T follicular helper cell (primary cell): ENCODE measurements at regions not wholly inside any gene's neighbourhood (a gene's known extent, or its start where the extent isn't known, plus 50 kb on each side); places are given as distances from the start of the nearest gene placed in this dataset.

Experiments
- DNase-seq: peaks from one replicate; pipeline ENCODE4 v3.0.0-alpha.2; 2020; ENCODE audit warnings: low read depth

GRCh38 chr14:98194821-98195220 is 1077.2 kb downstream of the BCL11B start:
- no peak for DNase-seq

DNA sequence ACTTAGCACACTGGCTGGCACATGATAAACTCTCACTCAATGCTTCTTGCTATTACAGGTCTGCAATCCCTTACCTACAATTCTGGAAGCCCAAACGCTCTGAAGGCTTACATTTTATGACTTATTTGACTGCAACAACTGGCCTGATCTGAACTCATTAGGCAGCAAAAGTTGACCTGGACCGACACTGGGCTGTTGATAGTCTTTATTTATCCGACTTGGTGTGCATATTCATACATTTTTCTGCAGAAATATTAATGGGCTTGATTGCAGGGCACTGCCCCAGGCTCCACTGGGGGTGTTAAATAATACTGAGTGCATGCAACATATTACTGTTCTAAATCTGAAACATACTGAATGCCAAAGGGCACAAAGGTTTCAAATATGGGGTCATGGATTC is 1076.7 kb downstream of the BCL11B start:
- no peak for DNase-seq

DNA sequence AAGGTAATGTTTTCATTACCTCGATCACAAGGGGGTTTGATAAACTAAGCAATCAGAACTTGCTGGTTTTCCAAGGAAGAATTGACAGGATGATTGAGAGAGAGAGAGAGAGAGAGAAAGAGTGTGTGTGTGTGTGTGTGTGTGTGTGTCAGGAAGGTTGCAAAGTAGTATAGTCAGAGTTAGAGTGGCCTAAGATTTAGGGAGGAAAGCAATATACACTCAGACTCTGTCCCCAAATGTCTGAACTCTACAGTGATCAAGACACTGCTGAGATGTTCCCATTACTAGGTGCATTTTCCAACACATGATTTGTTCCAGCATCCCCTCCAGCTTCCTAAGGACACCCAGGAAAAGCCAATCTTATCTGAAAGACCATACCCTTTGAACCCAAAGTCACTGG is 1074.1 kb downstream of the BCL11B start:
- no peak for DNase-seq

DNA sequence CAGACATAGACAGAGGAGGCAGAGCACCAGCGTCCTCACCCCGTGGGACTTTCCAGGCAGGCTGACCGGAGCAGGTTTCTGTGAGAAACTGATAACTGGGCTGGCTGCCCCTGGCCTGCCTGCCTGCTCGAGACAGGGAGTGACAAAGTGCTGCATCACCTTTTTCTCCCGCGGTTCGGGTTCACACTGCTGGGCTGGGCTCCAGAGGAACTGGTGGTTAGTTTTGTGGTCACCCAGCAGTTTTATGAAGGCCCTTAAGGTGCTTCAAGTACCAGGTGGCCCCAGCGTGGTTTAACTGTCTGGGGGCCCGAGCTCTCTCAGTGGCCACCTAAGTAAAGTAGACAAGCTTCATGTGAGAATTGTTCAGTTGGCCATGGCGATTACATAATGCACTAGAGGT is 1073.6 kb downstream of the BCL11B start:
- DNase-seq, result no peak

DNA sequence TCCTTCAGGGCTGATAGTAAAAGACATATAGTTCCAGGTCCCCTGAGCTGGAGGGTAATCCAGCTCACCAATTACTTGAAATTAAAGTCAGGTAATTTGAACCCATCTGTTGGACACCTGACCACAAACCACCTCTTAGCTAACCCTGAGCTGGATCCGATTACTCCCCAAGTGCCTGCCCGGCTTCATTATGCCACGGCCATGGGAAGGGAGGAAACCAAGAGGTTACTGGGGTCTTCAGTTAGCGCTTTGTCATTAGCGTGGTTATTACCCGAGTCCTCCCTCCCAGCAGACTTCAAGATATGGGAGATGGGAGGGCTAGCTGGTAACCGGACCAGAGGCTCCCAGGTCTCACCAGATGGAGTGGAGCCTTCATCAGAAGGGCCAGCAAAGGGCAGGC is 1071.4 kb downstream of the BCL11B start:
- DNase-seq, result no peak

GRCh38 chr14:98203421-98203820 is 1068.6 kb downstream of the BCL11B start:
- DNase-seq, result no peak

GRCh38 chr14:98204139-98204538 is 1067.9 kb downstream of the BCL11B start:
- no peak for DNase-seq

DNA sequence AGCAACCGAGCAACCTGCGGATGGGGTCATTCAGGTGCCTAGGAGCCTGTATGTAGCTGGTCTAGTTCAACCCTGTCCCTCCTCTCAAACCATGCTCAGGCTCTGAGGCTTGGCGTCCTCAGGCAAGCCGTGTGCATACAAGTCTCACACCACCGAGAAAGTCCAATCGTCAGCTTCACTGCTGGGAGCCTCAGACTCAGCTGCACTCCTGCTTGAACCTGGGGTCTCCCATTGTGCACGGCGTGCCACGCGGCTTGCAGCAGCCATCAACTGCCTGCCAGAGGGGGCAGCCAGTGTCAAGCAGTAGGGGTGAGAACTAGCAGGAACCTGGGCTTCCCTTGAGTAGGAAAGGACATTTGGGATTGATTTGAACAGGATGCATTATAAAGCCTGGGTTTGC is 1064.6 kb downstream of the BCL11B start:
- no peak for DNase-seq

DNA sequence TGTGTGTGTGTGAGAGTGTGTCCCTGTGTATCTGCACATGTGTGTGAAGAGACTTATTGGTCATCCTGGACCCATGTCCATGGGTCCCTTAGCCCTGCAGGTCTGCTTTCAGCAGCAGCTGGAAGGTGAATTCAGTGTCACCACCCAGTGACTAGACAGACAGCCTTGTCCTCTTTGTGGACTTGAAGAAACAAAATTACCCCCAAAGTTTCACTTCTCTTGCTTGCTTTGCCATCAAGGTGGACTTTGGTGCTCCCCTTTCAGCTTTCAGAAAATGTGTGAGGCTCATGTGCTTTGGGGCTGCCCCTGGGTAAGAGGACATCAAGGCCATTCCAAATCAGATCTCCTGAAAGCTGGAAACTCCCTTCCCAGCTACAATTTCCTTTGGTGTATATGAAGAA is 1063.8 kb downstream of the BCL11B start:
- no peak for DNase-seq

- no peak for DNase-seq
Measured at GRCh38 chr14:98208943-98209342, 1063.1 kb downstream of the BCL11B start.

GRCh38 chr14:98210045-98210672 is 1061.8 kb downstream of the BCL11B start:
- no peak for DNase-seq

DNA sequence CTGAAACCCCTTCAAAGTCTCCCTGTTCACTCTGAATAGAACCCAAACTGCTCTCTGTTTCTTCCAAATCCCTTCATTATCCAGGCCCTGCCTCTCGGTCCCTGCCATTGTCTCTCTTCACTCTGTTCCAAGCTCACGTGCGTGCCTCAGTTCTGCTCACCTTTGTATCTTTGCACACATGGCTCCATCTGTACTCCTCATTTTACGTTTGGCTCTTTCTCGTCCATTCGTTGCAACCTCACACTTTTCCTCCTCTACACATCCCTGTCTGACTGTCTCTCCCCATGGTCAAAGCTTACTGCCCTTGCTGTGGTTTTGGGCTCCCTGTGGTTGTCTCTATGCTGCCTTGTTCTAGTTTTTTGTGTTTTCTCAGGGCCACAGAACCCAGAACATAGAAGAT is 1054.5 kb downstream of the BCL11B start:
- DNase-seq, result no peak

- no peak for DNase-seq
Measured at GRCh38 chr14:98218218-98218617, 1053.8 kb downstream of the BCL11B start.

DNA sequence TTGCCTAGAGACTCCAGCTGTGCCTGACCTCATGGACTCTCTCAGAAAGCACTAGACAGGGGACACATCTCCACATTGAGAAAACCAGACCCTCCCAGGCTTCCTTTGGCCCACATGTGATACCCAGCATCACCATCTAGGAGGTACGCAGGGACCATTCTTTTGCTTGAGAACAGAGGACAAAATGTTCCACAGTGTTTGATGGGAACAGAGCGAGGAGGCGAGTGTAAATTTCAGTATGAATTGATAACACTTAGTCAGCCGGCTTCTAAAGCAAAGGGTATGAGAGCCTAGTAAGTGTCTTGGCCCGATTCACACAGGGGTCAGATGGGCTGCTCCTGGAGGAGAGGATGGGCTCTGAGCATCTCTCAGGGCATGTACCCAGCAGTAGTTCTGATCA is 1052.4 kb downstream of the BCL11B start:
- no peak for DNase-seq

DNA sequence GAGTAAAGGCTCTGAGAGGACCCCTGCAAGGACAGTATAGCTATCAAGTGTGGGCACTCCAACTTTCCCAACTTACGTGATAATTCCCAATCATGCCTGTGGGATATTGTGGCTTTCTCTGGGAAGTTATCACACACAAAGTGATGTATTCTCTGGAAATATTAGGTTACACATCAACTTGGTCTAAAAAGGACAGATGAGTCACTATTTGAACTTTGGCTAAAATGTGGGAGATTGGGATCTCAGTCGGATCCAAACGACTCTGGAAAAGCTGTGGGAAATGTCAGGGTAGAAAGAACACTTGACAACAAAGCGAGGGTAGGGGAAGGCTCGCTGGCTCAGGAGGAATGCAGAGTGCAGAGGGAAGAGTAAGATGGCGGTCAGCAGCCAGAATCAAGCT is 1048.9 kb downstream of the BCL11B start:
- no peak for DNase-seq

GRCh38 chr14:98223710-98224109 is 1048.3 kb downstream of the BCL11B start:
- DNase-seq, result peak; percentile 46

- DNase-seq, result no peak
Measured at GRCh38 chr14:98226411-98226810, 1045.6 kb downstream of the BCL11B start.

DNA sequence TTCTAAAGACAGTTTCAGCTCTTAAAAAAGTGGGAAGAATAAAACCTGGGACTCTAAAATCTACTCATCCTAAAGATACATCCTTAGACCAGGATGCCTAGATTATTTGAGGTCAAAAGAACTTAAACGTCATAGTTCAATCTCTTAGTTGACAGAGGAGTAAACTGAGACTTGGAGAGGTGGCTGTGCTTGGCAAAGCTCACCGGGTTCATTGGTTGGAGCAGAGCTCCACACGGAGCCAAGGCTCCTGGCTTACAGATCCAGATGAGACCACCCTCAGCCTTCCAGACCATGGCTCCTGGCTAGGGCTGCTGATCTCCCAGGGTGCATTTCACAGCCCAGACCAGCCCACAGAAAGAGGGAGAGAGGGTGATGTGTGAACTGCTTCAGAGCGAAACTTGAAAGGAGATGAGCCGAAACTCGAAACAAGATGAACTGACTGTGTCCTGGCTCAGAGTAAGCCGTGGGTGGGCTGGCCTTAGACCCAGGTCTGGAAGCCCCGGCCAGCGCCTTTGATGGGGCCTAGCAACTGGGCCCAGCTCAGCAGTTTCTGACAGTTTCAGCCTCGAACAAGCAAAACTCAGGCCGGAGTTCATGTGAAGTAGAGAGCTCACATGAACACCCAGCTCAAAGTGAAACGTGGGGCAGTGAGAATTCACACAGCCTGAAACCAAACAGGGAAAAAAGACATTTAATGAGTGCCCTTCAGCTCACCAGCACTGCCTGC is 1044.8 kb downstream of the BCL11B start:
- no peak for DNase-seq

GRCh38 chr14:98227727-98228111 is 1044.3 kb downstream of the BCL11B start:
- no peak for DNase-seq

DNA sequence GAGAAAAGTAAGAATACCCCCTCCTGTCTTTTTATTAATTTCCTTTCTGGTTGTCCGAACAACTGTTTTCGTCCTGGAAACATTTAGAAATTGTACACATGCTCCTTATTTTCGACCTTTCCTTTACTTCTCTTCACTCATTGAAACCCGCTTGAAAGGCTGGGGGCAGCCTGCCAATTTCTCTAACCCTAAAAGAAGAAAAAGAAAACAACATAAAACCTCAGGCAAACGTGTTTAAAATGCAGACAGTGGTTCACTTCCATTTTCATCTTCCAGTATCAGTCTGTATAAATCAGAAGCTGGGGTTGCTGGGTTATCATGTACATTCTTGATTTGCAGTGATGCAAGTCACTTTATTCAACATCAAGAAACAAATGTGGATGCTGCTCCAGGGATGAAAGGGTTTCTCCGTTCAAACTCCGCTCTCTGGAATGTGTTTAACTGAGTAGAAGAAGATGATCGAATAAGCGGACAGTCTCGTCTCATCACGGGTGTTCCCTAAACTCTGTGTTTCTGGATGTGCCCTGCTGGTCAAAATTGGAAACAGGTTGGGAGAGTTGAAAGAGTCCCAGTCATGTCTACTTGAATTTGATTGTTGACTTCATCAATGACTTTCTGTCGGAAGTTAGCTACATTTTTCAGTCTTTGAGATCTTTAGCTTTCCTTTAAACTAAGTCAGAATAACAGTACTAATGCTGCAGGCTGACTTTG is 1042.2 kb downstream of the BCL11B start:
- DNase-seq, result no peak

GRCh38 chr14:98230411-98230810 is 1041.6 kb downstream of the BCL11B start:
- no peak for DNase-seq

GRCh38 chr14:98231210-98231609 is 1040.8 kb downstream of the BCL11B start:
- no peak for DNase-seq

DNA sequence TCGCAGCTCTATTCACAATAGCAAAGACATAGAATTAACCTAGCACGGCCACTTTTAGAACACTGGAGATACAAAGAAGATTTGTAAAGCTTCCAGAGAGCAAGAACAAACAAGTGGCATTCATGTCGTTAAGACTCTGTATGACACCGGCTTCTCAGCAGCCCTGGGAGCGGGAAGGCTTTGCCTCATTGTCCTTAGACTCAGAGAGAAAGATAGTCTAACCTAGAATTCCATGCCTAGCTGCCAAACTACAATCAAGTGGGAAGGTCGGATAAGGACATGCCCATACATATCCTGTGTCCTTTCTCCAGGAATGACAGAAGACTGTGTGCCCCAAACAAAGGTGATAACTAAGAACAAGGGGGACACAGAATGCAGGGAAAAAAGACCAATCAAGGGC is 1038.3 kb downstream of the BCL11B start:
- no peak for DNase-seq
